WTC11 (cell line): ENCODE measurements at regions not wholly inside any gene's neighbourhood (a gene's known extent, or its start where the extent isn't known, plus 50 kb on each side); places are given as distances from the start of the nearest gene placed in this dataset.
A peak's percentile ranks its signal among the peaks of the same experiment; 100 is the strongest.

Experiments
- ATAC-seq: fragments of 200-7000 bp; cut with Tn5 transposase; 2 replicates; pipeline ENCODE4 v1.10.0; 2021; ENCODE audit warnings: mild to moderate bottlenecking, moderate library complexity
- CTCF ChIA-PET: fragments of 300-600 bp; sonication (Branson Sonifier 250); formaldehyde crosslinking; loops from one replicate; lab custom pipeline; 2021; ENCODE audit warnings: antibody characterized with exemption; lab: Charles Lee
- POLR2A ChIA-PET: fragments of 350-600 bp; sonication (Branson Sonifier 250); formaldehyde crosslinking; loops from one replicate; lab custom pipeline; 2021; ENCODE audit warnings: antibody characterized with exemption; lab: Charles Lee
- DNase-seq: peaks from one replicate; pipeline ENCODE4 v3.0.0; 2021; ENCODE audit warnings: low spot score
- H3K27ac Mint-ChIP-seq: 2 replicates; pipeline ENCODE4 v1.8.0; 2021; ENCODE audit warnings: mixed read lengths
- H3K27me3 Mint-ChIP-seq: 2 replicates; pipeline ENCODE4 v1.8.0; 2021; ENCODE audit warnings: low read depth, mild to moderate bottlenecking, moderate library complexity, mixed read lengths
- H3K36me3 Mint-ChIP-seq: 2 replicates; pipeline ENCODE4 v1.8.0; 2021; ENCODE audit warnings: mixed read lengths
- H3K4me1 Mint-ChIP-seq: 2 replicates; pipeline ENCODE4 v1.8.0; 2022; ENCODE audit warnings: mixed read lengths
- H3K4me3 Mint-ChIP-seq: 2 replicates; pipeline ENCODE4 v1.8.0; 2021; ENCODE audit warnings: mild to moderate bottlenecking, moderate library complexity, mixed read lengths
- H3K9me3 Mint-ChIP-seq: 2 replicates; pipeline ENCODE4 v1.8.0; 2021; ENCODE audit warnings: mixed read lengths
- E2F5 ChIP-seq: sonication (generic); formaldehyde crosslinking; IDR thresholded peaks from 2 replicates; pipeline ENCODE4 v1.8.1; 2022; ENCODE audit warnings: mild to moderate bottlenecking, moderate library complexity, missing genetic modification reagents
- FOXK1 ChIP-seq: sonication (generic); formaldehyde crosslinking; IDR thresholded peaks from 2 replicates; pipeline ENCODE4 v1.8.0; 2022; ENCODE audit warnings: mild to moderate bottlenecking, moderate library complexity, missing genetic modification reagents
- FOXP1 ChIP-seq: sonication (generic); formaldehyde crosslinking; IDR thresholded peaks from 2 replicates; pipeline ENCODE4 v1.8.0; 2022; ENCODE audit warnings: missing genetic modification reagents, mild to moderate bottlenecking, moderate library complexity, borderline replicate concordance
- HMGXB4 ChIP-seq: sonication (generic); formaldehyde crosslinking; IDR thresholded peaks from 2 replicates; pipeline ENCODE4 v1.8.1; 2023; ENCODE audit warnings: mild to moderate bottlenecking, moderate library complexity, missing genetic modification reagents
- NFATC4 ChIP-seq: fragments of 250-450 bp; sonication (Bioruptor Pico); IDR thresholded peaks from 2 replicates; pipeline ENCODE4 v1.9.0; 2021; ENCODE audit warnings: mild to moderate bottlenecking
- OVOL2 ChIP-seq: fragments of 250-450 bp; sonication (Bioruptor Pico); IDR thresholded peaks from 2 replicates; pipeline ENCODE4 v1.9.0; 2021; ENCODE audit warnings: mild to moderate bottlenecking, borderline replicate concordance
- PRDM15 ChIP-seq: sonication (generic); formaldehyde crosslinking; IDR thresholded peaks from 2 replicates; pipeline ENCODE4 v1.8.0; 2022; ENCODE audit warnings: missing genetic modification reagents
- PREB ChIP-seq: sonication (generic); formaldehyde crosslinking; IDR thresholded peaks from 2 replicates; pipeline ENCODE4 v1.8.1; 2022; ENCODE audit warnings: mild to moderate bottlenecking, missing genetic modification reagents, moderate library complexity, borderline replicate concordance
- TF ChIP-seq, protein P1 (sequence below): sonication (generic); formaldehyde crosslinking; IDR thresholded peaks from 2 replicates; pipeline ENCODE4 v1.8.1; 2023; ENCODE audit warnings: mild to moderate bottlenecking, missing genetic modification reagents, moderate library complexity
- TF ChIP-seq, protein P2 (sequence below): sonication (generic); formaldehyde crosslinking; IDR thresholded peaks from 2 replicates; pipeline ENCODE4 v1.8.0; 2023; ENCODE audit warnings: missing genetic modification reagents, mild to moderate bottlenecking, borderline replicate concordance

DNA sequence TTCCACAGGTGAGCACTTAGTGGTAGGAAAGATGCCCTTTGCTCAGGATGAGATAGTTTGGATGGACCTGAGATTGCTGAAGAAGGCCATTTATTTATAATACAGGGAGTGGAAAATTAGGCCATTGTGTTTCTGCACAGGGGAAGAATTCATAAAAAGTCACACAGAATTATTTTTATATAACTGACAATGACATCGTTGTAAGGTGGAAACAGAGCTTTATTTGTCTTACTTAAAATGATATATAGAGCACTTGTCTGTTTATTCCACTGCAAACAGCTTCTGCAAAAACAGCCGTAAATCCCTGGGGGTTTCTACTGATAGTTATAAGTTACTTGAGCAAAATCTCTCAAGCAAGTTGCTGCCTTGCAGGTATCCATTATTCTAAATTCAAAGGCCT lies 158.1 kb upstream of the ZNF521 start (continued):
- TF ChIP-seq, protein P1, sequence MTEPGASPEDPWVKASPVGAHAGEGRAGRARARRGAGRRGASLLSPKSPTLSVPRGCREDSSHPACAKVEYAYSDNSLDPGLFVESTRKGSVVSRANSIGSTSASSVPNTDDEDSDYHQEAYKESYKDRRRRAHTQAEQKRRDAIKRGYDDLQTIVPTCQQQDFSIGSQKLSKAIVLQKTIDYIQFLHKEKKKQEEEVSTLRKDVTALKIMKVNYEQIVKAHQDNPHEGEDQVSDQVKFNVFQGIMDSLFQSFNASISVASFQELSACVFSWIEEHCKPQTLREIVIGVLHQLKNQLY (CRISPR knock-in tag), result no peak
- no peak for TF ChIP-seq E2F5 (CRISPR knock-in tag)
- TF ChIP-seq PREB (CRISPR knock-in tag), result no peak
- TF ChIP-seq FOXK1, result no peak
- no peak for TF ChIP-seq OVOL2
- TF ChIP-seq, protein P2, sequence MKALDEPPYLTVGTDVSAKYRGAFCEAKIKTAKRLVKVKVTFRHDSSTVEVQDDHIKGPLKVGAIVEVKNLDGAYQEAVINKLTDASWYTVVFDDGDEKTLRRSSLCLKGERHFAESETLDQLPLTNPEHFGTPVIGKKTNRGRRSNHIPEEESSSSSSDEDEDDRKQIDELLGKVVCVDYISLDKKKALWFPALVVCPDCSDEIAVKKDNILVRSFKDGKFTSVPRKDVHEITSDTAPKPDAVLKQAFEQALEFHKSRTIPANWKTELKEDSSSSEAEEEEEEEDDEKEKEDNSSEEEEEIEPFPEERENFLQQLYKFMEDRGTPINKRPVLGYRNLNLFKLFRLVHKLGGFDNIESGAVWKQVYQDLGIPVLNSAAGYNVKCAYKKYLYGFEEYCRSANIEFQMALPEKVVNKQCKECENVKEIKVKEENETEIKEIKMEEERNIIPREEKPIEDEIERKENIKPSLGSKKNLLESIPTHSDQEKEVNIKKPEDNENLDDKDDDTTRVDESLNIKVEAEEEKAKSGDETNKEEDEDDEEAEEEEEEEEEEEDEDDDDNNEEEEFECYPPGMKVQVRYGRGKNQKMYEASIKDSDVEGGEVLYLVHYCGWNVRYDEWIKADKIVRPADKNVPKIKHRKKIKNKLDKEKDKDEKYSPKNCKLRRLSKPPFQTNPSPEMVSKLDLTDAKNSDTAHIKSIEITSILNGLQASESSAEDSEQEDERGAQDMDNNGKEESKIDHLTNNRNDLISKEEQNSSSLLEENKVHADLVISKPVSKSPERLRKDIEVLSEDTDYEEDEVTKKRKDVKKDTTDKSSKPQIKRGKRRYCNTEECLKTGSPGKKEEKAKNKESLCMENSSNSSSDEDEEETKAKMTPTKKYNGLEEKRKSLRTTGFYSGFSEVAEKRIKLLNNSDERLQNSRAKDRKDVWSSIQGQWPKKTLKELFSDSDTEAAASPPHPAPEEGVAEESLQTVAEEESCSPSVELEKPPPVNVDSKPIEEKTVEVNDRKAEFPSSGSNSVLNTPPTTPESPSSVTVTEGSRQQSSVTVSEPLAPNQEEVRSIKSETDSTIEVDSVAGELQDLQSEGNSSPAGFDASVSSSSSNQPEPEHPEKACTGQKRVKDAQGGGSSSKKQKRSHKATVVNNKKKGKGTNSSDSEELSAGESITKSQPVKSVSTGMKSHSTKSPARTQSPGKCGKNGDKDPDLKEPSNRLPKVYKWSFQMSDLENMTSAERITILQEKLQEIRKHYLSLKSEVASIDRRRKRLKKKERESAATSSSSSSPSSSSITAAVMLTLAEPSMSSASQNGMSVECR (CRISPR knock-in tag), result no peak
- no peak for TF ChIP-seq NFATC4 (CRISPR knock-in tag)
- TF ChIP-seq, all 79 proteins: peak for 0

- ATAC-seq, result peak; percentile 93
- DNase-seq, result peak; percentile 21
- Mint-ChIP-seq H3K4me3 (peak overlapping the region; percentile 67), H3K4me1 (peaks cover 3% of the 10 kb centered on the region; the same call in 1 of the 2 replicates), H3K27me3 (no peaks in the 10 kb centered on the region), H3K27ac (no peak overlapping the region), H3K9me3 (peaks cover 4% of the 10 kb centered on the region; the same call in 1 of the 2 replicates), H3K36me3 (no peaks in the 10 kb centered on the region)
- TF ChIP-seq HMGXB4 (no peak), FOXK1 (peak; percentile 32; the same call in 1 of the 2 replicates), FOXP1 (no peak), PRDM15 (peak; percentile 98)
- ChIA-PET CTCF (no interaction called here), POLR2A (interaction anchor here (0.6 kb wide), 1 partner anchor 26 kb away, joined by 8 read pairs; no protein-coding TSS in a partner anchor)
Measured at GRCh38 chr18:25503567-25504081, 151.7 kb upstream of the ZNF521 start.
